NCI-H1930 (cell line): ENCODE measurements at regions not wholly inside any gene's neighbourhood (a gene's known extent, or its start where the extent isn't known, plus 50 kb on each side); places are given as distances from the start of the nearest gene placed in this dataset.

Source experiments
- DNase-seq, 2 experiments: peaks; one replicate each; lab custom pipeline; 2025; lab: John Stamatoyannopoulos, UW

GRCh38 chr2:19138264-19138825 is 220.1 kb downstream of the OSR1 start:
- no peak for DNase-seq

GRCh38 chr2:19137433-19137832 is 221.0 kb downstream of the OSR1 start:
- no peak for DNase-seq

GRCh38 chr2:19132967-19133366 is 225.5 kb downstream of the OSR1 start:
- DNase-seq: no peak

GRCh38 chr2:19131871-19132270 is 226.6 kb downstream of the OSR1 start:
- DNase-seq: no peak

GRCh38 chr2:19128148-19128547 is 230.3 kb downstream of the OSR1 start:
- DNase-seq: no peak

- DNase-seq: no peak
Measured at GRCh38 chr2:19127616-19128015, 230.8 kb downstream of the OSR1 start.

- no peak for DNase-seq
Measured at GRCh38 chr2:19125901-19126680, 232.3 kb downstream of the OSR1 start.

- no peak for DNase-seq
Measured at GRCh38 chr2:19124135-19124534, 234.3 kb downstream of the OSR1 start.

- no peak for DNase-seq
Measured at GRCh38 chr2:19123556-19123955, 234.9 kb downstream of the OSR1 start.

GRCh38 chr2:19122220-19122619 is 236.2 kb downstream of the OSR1 start:
- no peak for DNase-seq

GRCh38 chr2:19120941-19121750 is 237.3 kb downstream of the OSR1 start:
- no peak for DNase-seq

- DNase-seq: no peak
Measured at GRCh38 chr2:19120181-19120580, 238.2 kb downstream of the OSR1 start.

GRCh38 chr2:19119326-19120001 is 239.0 kb downstream of the OSR1 start:
- no peak for DNase-seq

- DNase-seq: no peak
Measured at GRCh38 chr2:19116918-19117317, 241.5 kb downstream of the OSR1 start.

- no peak for DNase-seq
Measured at GRCh38 chr2:19114754-19115231, 243.6 kb downstream of the OSR1 start.

- no peak for DNase-seq
Measured at GRCh38 chr2:19114126-19114525, 244.3 kb downstream of the OSR1 start.

GRCh38 chr2:19111354-19111753 is 247.1 kb downstream of the OSR1 start:
- DNase-seq: no peak

- DNase-seq: no peak
Measured at GRCh38 chr2:19109518-19109917, 248.9 kb downstream of the OSR1 start.

GRCh38 chr2:19106376-19106775 is 252.0 kb downstream of the OSR1 start:
- DNase-seq: no peak

- DNase-seq: no peak
Measured at GRCh38 chr2:19104503-19104902, 253.9 kb downstream of the OSR1 start.

- DNase-seq: no peak
Measured at GRCh38 chr2:19102696-19103423, 255.6 kb downstream of the OSR1 start.

- DNase-seq: no peak
Measured at GRCh38 chr2:19101968-19102367, 256.5 kb downstream of the OSR1 start.
